GM12892 (cell line): ENCODE measurements at regions not wholly inside any gene's neighbourhood (a gene's known extent, or its start where the extent isn't known, plus 50 kb on each side); places are given as distances from the start of the nearest gene placed in this dataset.

ENCODE experiments used
- POLR2A ChIP-seq: IDR thresholded peaks from 2 replicates; pipeline ENCODE4 v1.6.1; 2011; ENCODE audit warnings: low read depth, low read length, control low read depth
- POLR2AphosphoS5 ChIP-seq: IDR thresholded peaks from 2 replicates; pipeline ENCODE4 v1.6.1; 2011; ENCODE audit warnings: low read depth, low read length, control low read depth

GRCh38 chr22:40121461-40121860 is 56.3 kb upstream of the TNRC6B start:
- TF ChIP-seq POLR2A (no peak), POLR2AphosphoS5 (no peak)
